Renal cortex interstitium (tissue), 11 donors: ENCODE measurements at regions not wholly inside any gene's neighbourhood (a gene's known extent, or its start where the extent isn't known, plus 50 kb on each side); places are given as distances from the start of the nearest gene placed in this dataset.
"Not testable (repeated sequence)": the region's sequence is repeated elsewhere in the genome, so short reads cannot be mapped to it uniquely, and the experiment has no call there.

Experiments
- DNase-seq, 11 donors: peaks; one replicate each; pipeline ENCODE4 v3.0.0-alpha.2; 2013; ENCODE audit warnings: low read depth in 9 of 11, low spot score in 4 of 11; ENCODE audit errors: extremely low read depth in 1 of 11

DNA sequence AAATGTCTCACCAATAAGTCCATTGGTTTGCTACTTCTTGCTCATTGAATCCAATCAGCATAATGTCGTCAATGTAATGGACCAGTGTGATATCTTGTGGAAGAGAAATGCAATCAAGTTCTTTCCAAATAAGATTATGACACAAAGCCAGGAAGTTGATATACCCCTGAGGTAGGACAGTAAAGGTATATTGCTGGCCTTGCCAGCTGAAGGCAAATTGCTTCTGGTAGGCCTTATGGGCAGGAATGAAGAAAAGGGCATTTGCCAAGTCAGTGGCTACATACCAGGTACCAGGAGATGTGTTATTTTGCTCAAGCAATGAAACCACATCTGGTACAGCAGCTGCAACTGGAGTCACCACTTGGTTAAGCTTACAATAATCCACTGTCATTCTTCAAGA is 276.1 kb downstream of the C12orf75 start:
- not testable (repeated sequence) for DNase-seq

DNA sequence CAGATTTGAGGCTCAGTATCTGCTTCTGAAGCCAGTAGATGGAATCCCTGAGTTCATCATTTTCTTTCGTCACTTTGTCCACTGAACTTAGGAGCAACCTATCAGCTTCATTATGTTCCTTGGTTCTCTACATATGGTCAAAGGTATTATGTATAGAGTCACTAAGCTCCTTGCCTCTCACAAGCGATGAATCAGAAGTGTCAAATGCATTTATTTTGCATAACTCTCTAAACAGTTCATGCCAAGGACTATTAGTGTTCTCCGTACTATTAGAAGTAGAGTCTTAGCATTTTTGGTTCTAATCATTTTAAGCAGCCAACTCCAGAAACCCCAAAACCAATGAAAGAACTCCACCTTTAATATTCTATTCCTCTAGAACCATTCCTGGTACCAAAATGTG is 278.5 kb downstream of the C12orf75 start:
- DNase-seq = not testable (repeated sequence)

DNA sequence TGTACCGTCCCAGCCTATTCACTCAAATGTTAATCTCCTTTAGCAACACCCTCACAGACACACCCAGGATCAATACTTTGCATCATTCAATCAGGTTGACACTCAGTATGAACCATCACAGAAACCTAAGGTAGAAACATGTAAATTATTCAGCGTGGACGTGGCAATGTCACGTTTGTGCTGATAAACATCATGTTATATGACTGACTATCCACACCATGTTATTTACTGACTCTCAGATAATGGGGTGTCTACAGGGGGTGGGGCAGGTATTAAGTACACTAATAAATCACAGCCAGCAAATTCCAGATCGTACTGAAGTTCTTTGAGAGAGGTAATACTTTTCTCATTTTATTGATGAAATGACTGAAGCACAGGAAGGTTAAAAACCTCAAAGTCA is 280.0 kb downstream of the C12orf75 start:
- DNase-seq = no peak

DNA sequence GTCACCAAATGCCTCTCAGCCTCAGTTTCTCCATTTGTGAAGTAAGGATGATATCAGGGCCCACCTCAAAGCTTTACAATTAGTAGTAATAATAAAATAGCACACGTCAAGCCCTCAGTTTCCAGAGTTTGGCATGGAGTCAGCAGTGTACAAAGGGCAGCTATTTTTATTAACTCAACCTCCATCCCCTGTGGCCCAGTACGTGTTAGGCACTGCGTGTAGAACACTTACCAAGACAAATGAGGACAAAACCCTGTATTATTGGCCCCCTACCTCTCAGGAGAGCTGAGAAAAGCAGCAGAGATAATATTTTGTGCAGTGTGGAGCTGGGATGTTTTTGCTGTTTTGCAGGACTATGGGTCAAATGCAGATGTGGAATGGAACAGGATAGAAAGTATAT is 280.8 kb downstream of the C12orf75 start:
- DNase-seq = no peak

DNA sequence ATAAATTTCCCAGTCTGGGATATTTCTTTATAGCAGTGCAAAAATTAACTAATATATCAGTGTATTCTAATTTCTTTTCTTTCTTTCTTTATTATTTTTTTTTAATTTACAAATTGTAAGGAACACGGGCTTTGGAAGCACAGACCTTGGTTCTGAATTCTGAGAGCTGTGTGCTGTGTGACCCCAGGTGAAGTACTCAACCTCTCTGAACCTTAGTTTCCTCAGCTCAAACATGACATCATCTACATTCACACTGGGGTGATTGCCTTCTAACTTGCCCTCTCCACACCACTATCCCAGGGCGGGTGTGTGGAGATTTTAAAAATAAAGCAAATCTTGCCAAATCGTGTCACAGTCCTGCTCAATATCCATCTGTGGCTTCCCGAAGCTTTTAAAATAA is 282.8 kb downstream of the C12orf75 start:
- no peak for DNase-seq

DNA sequence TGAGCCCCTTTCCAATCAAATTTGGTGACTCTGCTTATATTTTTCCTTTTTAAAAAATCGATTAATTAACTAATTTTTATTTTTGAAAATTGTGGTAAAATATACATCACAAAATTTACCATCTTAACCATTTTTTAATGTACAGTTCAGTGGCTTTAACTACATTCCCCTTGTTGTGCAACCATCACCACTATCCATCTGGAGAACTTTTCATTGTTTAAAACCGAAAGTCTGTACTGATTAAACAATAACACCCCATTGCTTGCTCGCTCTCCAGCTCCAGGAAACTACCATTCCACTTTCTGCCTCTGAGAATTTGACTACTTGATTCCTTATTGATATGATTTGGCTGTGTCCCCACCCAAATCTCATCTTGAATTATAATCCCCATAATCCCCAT is 283.4 kb downstream of the C12orf75 start:
- DNase-seq = no peak

DNA sequence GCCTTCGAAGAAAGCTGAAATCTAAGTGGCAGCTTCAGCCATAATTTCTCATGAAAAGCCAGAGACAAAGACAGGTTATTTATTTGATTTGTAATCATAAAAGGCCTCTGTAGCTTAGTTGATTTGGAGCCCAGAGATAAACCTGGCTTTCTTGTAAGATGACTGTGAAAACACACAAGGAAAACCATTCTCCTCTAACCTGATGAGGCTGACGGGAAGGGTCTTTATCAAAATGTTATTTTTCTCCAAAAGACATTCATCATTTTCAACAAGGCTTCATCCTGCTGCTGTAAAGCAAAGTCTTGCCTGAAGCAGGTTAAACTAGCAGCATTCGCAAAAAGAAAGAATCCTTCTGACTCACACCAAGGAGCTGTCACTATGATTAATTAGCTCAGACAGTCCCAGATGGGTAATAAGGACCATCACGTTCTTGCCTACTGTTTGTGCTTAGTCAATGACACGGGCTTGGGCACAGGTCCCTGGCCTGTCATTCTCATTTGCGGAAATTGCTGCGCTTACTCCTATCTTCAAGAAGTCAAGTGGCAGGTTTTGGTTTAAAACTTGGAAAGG is 286.6 kb downstream of the C12orf75 start:
- no peak for DNase-seq

DNA sequence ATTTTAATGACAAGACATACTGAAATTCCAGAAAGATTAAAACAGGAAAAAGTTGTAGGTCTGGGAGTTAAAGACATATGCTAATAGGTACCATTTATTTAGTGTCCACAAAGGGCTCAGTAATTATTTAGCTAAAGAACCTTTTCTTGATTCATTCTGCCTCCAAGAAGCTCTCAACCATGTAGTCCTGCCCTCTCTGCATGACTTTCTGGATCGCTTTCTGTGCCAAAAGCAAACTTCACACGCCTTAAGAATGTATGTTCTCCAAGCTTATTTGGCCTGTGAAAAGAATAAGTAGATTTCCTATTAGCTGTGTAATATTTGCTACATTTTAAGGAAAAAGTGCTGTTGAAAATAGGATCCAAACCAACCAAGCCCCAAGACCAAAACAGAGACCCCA is 291.7 kb downstream of the C12orf75 start:
- DNase-seq = no peak

DNA sequence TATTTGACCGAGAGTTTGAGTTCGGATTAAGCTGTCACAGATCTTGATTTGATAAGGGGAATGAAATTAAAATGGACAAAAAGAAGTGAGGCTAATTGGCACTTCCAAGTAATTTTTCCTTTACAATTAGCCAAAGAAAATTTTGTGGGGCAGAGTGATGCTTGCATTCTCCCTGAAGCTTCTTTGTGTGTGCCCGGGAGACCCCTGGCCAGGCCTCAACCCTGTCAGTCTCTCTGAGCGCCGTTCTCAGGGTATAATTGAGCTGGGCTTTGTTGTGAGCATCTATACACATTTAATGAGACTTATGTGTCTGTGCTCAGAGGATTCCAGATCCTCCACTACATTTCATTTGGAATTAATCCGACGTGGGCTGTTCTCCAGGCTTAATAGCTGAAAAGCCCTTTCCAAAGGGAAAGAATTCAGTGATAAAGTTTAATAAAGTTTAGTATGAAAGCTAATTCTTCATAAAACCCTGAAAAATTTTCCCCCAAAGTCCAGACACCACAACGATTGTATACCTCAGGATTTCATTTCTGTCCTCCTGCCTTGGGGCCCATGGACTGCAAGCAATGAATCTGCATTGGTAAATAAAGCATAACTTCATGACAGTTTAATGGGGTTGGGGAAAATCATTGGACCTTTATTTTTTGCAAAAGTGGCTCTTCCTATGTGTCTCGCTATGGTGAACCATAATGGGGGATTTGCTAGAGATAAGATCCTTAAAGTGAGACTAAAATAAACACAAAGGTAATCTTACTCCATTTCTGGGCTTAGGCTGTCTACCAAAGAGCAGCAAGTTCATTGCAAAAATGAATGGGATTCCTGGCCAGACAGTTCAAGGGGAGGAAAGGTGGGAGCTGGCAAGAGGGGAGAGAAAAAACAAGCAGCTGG is 292.6 kb downstream of the C12orf75 start:
- DNase-seq = no peak

DNA sequence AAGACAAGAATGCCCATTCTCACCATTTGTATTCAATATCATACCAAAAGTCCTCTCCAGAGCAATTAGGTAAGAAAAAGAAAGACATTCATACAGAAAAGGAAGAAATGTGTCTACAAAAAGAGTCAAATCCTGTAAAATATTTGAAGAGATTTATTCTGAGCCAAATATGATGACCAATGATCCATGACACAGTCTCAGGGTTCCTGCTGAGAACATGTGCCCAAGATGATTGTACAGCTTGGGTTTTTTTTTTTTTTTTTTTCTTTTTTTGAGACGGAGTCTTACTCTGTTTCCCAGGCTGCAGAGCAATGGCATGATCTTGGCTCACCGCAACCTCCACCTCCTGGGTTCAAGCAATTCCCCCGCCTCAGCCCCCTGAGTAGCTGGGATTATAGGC is 296.2 kb downstream of the C12orf75 start:
- no peak for DNase-seq

DNA sequence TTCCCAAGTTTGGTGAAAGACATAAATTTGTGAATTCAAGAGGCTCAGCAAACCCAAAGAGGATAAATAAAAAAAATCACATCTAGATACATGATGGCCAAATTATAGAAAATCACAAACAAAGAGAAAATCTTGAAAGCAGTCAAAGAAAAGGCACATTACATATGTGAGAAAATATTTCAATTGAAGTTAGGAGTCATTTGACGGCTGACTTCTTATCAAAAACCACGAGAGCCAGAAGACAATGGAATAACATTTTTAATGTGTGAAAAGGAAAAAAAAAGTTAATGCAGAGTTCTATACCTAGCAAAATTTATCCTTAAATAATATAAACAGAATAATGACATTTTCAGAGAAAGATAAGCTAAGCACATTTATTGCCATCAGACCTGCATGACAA is 307.0 kb downstream of the C12orf75 start:
- no peak for DNase-seq

DNA sequence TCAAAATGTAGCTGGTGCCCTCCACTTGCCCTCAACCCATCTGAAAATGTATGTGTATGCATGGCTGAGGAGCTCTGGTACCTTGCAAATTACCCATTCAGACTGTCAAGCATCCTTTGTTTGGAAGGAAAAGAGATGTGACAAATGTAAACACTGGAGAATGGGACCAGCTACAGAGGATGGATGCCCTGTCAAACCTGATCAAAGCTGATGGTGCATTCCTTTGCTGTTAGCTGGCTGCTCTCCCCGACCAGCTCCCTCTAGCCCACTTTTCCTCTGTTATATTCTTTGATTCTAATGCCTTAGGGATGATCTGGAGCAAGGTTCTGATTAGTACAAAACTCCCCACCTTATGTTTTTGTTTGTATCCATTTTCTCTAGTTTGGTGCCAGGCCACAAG is 310.3 kb downstream of the C12orf75 start:
- no peak for DNase-seq

DNA sequence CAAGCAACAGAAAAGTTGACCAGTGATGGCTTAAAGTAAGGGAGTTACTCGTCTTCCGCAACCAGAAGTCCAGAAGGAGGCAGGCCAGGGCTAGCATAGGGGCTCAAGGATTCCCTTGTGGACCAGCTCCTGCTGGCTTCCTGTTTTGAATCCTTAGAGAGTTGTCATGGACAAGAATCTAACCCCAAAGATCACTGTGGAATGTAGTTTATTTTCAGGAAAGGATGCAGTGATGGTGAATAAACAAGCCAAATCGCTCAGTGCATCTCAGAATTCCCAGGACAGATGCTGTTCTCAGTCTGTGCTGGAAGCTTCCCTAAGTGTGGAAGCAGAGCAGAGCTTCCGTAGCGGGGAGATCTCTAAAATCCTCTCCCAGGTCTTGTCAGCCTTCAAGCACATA is 311.3 kb downstream of the C12orf75 start:
- no peak for DNase-seq

DNA sequence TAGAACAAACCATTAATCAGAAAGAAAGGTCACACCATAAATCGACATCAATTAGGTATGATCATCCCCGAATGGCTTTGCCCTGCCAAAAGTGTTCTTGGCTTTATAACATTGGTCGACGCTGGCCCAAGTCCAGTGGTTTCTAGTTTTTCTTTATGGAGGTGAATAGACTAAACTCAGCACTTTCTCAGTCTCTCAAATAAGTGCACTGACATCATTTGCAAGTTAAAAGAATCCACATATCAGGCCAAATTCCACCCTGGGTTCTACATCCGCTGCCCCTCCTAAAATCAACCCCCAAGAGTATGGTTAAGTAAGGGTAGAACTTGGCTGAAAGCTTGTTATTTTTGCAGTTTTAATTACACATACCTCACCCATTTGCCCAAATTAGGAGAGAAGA is 314.3 kb downstream of the C12orf75 start:
- DNase-seq = no peak

DNA sequence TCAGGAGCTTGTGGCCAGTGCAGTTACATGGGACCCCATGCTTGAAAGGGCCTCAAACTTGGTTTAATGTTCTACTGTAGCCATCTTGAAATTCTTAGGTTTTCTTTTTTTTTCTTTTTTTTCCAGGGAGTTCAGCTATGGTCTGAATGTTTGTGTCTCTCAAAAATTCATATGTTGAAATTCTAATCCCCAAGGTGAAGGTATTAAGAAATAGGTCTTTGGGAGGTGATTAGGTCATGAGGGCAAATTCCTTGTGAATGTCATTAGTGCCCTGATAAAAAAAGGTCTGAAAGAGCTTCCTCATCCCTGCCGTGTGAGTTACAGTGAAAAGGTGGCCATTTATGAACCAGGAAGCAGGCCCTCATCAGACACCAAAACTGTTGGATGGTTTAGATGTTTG is 324.1 kb downstream of the C12orf75 start:
- DNase-seq = no peak

DNA sequence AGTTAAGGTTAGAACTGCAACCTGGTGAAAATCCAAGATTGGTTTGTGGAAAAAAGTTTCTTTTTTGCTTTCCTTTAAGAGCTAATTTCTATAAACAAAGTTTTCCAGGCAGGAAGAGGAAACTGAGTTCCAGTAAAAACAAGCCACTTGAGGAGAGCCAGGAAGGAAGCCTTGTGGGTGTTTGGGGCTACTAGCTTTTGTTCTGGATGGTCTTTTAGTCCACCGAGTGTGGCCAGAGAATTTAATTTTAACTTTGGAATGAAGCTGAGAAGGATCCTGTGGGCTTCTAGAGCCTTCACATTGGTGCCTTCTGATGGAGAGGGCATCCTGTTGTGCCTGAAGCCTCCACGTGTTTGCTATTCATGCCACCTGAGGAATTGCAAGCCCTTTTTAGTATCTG is 327.9 kb downstream of the C12orf75 start:
- no peak for DNase-seq

DNA sequence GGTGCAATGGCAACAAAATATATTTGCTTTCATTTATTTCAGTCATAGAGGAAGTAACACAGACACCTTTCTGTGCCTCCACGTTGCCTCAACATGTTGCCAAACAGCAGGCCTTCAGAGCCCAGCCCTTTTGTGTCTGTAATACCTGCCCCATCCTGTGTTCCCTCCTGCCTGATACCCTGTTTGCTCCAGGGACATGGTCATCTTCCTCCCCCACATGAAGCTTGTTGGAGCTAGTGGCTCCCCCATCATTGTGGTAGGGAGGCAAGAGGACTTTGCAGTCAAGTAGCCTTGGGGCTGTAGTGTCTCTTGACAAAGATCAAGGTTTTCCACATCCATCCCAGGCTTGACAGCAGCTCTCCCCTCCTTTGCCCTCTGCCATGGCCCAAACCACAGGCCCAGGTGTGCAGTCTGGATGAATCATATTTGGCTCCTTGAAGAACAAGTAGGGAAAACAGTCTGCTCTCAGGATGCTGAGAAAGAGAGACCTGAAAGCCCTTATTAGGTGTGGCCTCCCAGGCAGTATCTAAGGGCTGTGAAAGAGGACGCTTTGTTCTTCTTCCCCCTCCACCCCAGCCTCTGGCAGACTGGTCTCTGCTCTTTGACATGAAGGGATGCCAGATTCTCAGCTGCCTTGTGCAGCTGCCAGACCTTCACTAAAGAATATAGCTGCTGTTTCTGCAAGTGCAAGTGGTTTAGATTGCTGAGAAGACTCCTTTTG is 329.0 kb downstream of the C12orf75 start:
- DNase-seq = no peak

DNA sequence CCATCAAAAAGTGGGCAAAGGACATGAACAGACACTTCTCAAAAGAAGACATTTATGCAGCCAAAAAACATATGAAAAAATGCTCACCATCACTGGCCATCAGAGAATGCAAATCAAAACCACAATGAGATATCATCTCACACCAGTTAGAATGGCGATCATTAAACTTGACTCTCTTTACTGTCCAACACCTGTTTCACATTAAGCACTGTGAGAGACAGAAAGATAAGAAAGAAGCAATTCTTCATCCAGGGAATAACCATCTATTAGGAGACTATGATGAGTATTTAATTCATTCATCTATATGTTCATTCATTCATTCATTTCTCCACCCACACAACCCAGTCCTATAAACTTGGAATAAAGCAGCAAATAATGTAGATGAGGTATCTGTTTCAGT is 334.3 kb downstream of the C12orf75 start:
- not testable (repeated sequence) for DNase-seq

DNA sequence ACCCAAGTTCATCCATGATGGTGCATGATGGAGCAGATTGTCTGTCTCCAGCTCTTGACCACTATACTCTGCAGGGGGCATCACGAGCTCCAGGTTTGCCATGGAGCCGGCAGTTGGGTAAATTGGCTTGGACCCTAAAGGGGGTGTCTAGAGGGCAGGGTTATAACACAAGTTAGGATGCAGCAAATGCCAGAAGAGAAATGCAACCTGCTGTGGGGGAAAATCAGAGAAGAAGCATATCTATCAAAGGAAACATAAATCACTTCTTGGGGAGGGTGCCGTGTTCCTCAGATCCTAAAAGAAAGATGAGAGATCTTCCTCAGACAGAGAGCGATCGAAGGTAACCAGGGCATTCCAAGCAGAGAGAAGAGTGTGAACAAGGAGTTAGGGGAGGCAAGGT is 334.9 kb downstream of the C12orf75 start:
- no peak for DNase-seq

DNA sequence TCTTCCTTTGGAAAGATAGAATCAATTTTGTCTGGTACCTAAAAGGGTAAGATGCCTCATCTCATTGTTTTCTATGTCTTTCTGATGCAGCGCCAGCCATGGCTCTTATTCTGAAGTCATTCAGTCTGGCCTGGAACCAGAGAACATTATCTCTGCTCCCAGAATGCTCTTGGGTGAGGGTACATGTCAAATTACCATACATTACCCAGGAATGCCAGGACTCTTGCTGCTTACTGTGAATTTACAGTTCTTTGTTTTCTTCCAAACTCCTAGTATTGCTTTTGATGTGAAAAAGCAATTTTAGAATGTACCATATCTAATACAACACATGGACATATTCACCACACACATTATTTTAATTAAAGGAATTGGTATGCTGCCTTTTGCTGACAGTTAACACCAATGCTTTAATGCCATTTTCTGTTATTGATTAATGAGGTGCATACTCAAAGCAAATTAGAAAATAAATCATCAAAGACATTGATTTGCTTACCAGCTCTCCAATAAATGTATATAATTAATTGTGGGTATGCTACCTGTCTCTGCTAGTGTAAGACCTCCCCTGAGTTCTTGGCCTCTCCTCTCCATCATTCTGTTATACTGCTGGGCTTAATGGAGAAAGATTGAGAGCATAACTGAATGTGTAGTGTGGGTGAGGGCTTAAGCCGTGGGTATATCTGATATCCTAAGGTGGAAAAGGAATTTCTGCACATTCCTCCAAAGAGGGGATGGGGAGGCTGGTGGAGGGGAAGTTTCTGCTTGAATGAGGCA is 337.7 kb downstream of the C12orf75 start:
- no peak for DNase-seq
